ENCODE measurements at regions not wholly inside any gene's neighbourhood (a gene's known extent, or its start where the extent isn't known, plus 50 kb on each side); places are given as distances from the start of the nearest gene placed in this dataset.

GRCh38 chr7:1292972-1293830 is 60.5 kb downstream of the UNCX start:
- Histone ChIP-seq H3K36me3 (ENCODE audit: control insufficient read depth, insufficient read depth, low read length) (no peaks in the 10 kb centered on the region), H3K27ac (ENCODE audit: low read depth, low read length, severe bottlenecking) (no peak overlapping the region), H3K4me1 (ENCODE audit: control insufficient read depth, insufficient read depth, low read length, poor library complexity, severe bottlenecking) (no peaks in the 10 kb centered on the region), H3K4me3 (ENCODE audit: extremely low read depth, insufficient read depth, low read length, poor library complexity, severe bottlenecking) (no peak overlapping the region), H3K9me3 (ENCODE audit: control insufficient read depth, low read length) (no peaks in the 10 kb centered on the region)
- WGBS, 2 experiments (ENCODE audit: insufficient coverage in 2 of 2) = 64 to 71% methylated on average over 14 to 19 of the region's 24 CpGs

- H3K9me3 ChIP-seq (ENCODE audit: control insufficient read depth, low read length) = no peaks in the 10 kb centered on the region
- no peak overlapping the region for H3K27ac ChIP-seq (ENCODE audit: low read depth, low read length, severe bottlenecking)
- H3K36me3 ChIP-seq (ENCODE audit: control insufficient read depth, insufficient read depth, low read length) = no peaks in the 10 kb centered on the region
- 90 to 92% methylated on average over 14 to 27 of the region's 28 CpGs for WGBS, 2 experiments (ENCODE audit: insufficient coverage in 2 of 2)
- no peaks in the 10 kb centered on the region for H3K4me1 ChIP-seq (ENCODE audit: control insufficient read depth, insufficient read depth, low read length, poor library complexity, severe bottlenecking)
- H3K4me3 ChIP-seq (ENCODE audit: extremely low read depth, insufficient read depth, low read length, poor library complexity, severe bottlenecking) = no peak overlapping the region
Measured at GRCh38 chr7:1293950-1294411, 61.3 kb downstream of the UNCX start.

- H3K4me3 ChIP-seq (ENCODE audit: extremely low read depth, insufficient read depth, low read length, poor library complexity, severe bottlenecking) = no peak overlapping the region
- H3K36me3 ChIP-seq (ENCODE audit: control insufficient read depth, insufficient read depth, low read length) = no peaks in the 10 kb centered on the region
- H3K27ac ChIP-seq (ENCODE audit: low read depth, low read length, severe bottlenecking) = no peak overlapping the region
- 87 to 97% methylated on average over 6 to 13 of the region's 13 CpGs for WGBS, 2 experiments (ENCODE audit: insufficient coverage in 2 of 2)
- no peaks in the 10 kb centered on the region for H3K4me1 ChIP-seq (ENCODE audit: control insufficient read depth, insufficient read depth, low read length, poor library complexity, severe bottlenecking)
- no peaks in the 10 kb centered on the region for H3K9me3 ChIP-seq (ENCODE audit: control insufficient read depth, low read length)
Measured at GRCh38 chr7:1295776-1296355, 63.2 kb downstream of the UNCX start.

GRCh38 chr7:1296356-1296981 is 63.8 kb downstream of the UNCX start:
- no peaks in the 10 kb centered on the region for H3K4me1 ChIP-seq (ENCODE audit: control insufficient read depth, insufficient read depth, low read length, poor library complexity, severe bottlenecking)
- H3K36me3 ChIP-seq (ENCODE audit: control insufficient read depth, insufficient read depth, low read length) = no peaks in the 10 kb centered on the region
- no peak overlapping the region for H3K4me3 ChIP-seq (ENCODE audit: extremely low read depth, insufficient read depth, low read length, poor library complexity, severe bottlenecking)
- no peaks in the 10 kb centered on the region for H3K9me3 ChIP-seq (ENCODE audit: control insufficient read depth, low read length)
- H3K27ac ChIP-seq (ENCODE audit: low read depth, low read length, severe bottlenecking) = no peak overlapping the region
- 86 to 91% methylated on average over 21 to 25 of the region's 29 CpGs for WGBS, 2 experiments (ENCODE audit: insufficient coverage in 2 of 2)

- no peaks in the 10 kb centered on the region for H3K36me3 ChIP-seq (ENCODE audit: control insufficient read depth, insufficient read depth, low read length)
- WGBS, 2 experiments (ENCODE audit: insufficient coverage in 2 of 2) = 91% methylated on average over 32 to 38 of the region's 44 CpGs
- no peak overlapping the region for H3K27ac ChIP-seq (ENCODE audit: low read depth, low read length, severe bottlenecking)
- H3K4me1 ChIP-seq (ENCODE audit: control insufficient read depth, insufficient read depth, low read length, poor library complexity, severe bottlenecking) = no peaks in the 10 kb centered on the region
- H3K4me3 ChIP-seq (ENCODE audit: extremely low read depth, insufficient read depth, low read length, poor library complexity, severe bottlenecking) = no peak overlapping the region
- H3K9me3 ChIP-seq (ENCODE audit: control insufficient read depth, low read length) = no peaks in the 10 kb centered on the region
Measured at GRCh38 chr7:1297017-1297960, 64.6 kb downstream of the UNCX start.

- Histone ChIP-seq H3K9me3 (ENCODE audit: control insufficient read depth, low read length) (no peaks in the 10 kb centered on the region), H3K4me3 (ENCODE audit: extremely low read depth, insufficient read depth, low read length, poor library complexity, severe bottlenecking) (no peak overlapping the region), H3K27ac (ENCODE audit: low read depth, low read length, severe bottlenecking) (no peak overlapping the region), H3K36me3 (ENCODE audit: control insufficient read depth, insufficient read depth, low read length) (no peaks in the 10 kb centered on the region), H3K4me1 (ENCODE audit: control insufficient read depth, insufficient read depth, low read length, poor library complexity, severe bottlenecking) (no peaks in the 10 kb centered on the region)
- 93 to 94% methylated on average over 22 to 25 of the region's 28 CpGs for WGBS, 2 experiments (ENCODE audit: insufficient coverage in 2 of 2)
Measured at GRCh38 chr7:1298051-1298930, 65.6 kb downstream of the UNCX start.

GRCh38 chr7:1298931-1299885 is 66.5 kb downstream of the UNCX start:
- Histone ChIP-seq H3K36me3 (ENCODE audit: control insufficient read depth, insufficient read depth, low read length) (no peaks in the 10 kb centered on the region), H3K9me3 (ENCODE audit: control insufficient read depth, low read length) (no peaks in the 10 kb centered on the region), H3K4me3 (ENCODE audit: extremely low read depth, insufficient read depth, low read length, poor library complexity, severe bottlenecking) (no peak overlapping the region), H3K27ac (ENCODE audit: low read depth, low read length, severe bottlenecking) (no peak overlapping the region), H3K4me1 (ENCODE audit: control insufficient read depth, insufficient read depth, low read length, poor library complexity, severe bottlenecking) (no peaks in the 10 kb centered on the region)
- 75 to 83% methylated on average over 25 to 28 of the region's 30 CpGs for WGBS, 2 experiments (ENCODE audit: insufficient coverage in 2 of 2)

GRCh38 chr7:1300206-1300605 is 67.5 kb downstream of the UNCX start:
- no peaks in the 10 kb centered on the region for H3K9me3 ChIP-seq (ENCODE audit: control insufficient read depth, low read length)
- H3K27ac ChIP-seq (ENCODE audit: low read depth, low read length, severe bottlenecking) = no peak overlapping the region
- H3K4me1 ChIP-seq (ENCODE audit: control insufficient read depth, insufficient read depth, low read length, poor library complexity, severe bottlenecking) = no peaks in the 10 kb centered on the region
- H3K36me3 ChIP-seq (ENCODE audit: control insufficient read depth, insufficient read depth, low read length) = no peaks in the 10 kb centered on the region
- H3K4me3 ChIP-seq (ENCODE audit: extremely low read depth, insufficient read depth, low read length, poor library complexity, severe bottlenecking) = no peak overlapping the region
- 85 to 90% methylated on average over 5 to 8 of the region's 8 CpGs for WGBS, 2 experiments (ENCODE audit: insufficient coverage in 2 of 2)

GRCh38 chr7:1300636-1301035 is 68.0 kb downstream of the UNCX start:
- Histone ChIP-seq H3K36me3 (ENCODE audit: control insufficient read depth, insufficient read depth, low read length) (no peaks in the 10 kb centered on the region), H3K9me3 (ENCODE audit: control insufficient read depth, low read length) (no peaks in the 10 kb centered on the region), H3K27ac (ENCODE audit: low read depth, low read length, severe bottlenecking) (no peak overlapping the region), H3K4me3 (ENCODE audit: extremely low read depth, insufficient read depth, low read length, poor library complexity, severe bottlenecking) (no peak overlapping the region), H3K4me1 (ENCODE audit: control insufficient read depth, insufficient read depth, low read length, poor library complexity, severe bottlenecking) (no peaks in the 10 kb centered on the region)
- 81 to 92% methylated on average over 11 to 17 of the region's 17 CpGs for WGBS, 2 experiments (ENCODE audit: insufficient coverage in 2 of 2)
